ENCODE measurements at regions not wholly inside any gene's neighbourhood (a gene's known extent, or its start where the extent isn't known, plus 50 kb on each side); places are given as distances from the start of the nearest gene placed in this dataset.

DNA sequence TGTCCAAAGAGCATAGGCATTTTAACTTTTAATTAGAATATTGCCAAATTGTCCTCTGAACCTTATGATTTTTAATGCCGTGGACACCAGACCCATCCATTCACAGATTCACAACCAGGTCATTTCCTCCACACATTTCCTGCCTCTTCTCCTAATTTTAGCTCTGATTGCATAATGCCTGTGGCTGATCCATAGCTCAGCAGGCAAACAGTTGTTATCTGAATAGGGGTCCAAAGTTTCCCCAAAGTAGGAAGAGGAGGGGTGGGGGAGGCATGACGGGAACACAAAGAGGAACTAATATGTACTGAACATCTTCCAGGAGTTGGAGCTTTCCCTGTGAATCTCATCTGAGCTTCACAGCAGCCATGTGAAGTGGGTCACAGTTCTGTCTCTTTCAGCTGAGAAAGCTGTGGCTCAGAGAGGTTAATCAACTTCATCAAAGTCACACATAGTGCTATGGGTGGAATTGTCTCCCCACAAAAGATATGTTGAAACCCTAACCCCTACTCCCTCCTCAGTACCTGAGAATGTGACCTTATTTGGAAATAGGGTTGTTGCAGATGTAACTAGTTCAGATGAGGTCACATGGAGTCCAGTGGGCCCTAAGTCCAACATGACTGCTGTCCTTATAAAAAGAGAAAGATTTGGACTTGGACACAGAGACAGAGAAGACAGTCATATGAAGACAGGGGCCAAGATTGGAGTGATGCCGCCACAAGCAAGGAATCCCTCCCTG lies 106.7 kb upstream of the AGBL1 start:
- Mint-ChIP-seq H3K4me3 (no peak overlapping the region), H3K9me3 (peaks cover 7% of the 10 kb centered on the region), H3K36me3 (ENCODE audit: low read depth) (no peaks in the 10 kb centered on the region), H3K27me3 (ENCODE audit: low read depth) (peaks cover 4% of the 10 kb centered on the region), H3K27ac (no peak overlapping the region), H3K4me1 (ENCODE audit: low read depth) (no peaks in the 10 kb centered on the region)

DNA sequence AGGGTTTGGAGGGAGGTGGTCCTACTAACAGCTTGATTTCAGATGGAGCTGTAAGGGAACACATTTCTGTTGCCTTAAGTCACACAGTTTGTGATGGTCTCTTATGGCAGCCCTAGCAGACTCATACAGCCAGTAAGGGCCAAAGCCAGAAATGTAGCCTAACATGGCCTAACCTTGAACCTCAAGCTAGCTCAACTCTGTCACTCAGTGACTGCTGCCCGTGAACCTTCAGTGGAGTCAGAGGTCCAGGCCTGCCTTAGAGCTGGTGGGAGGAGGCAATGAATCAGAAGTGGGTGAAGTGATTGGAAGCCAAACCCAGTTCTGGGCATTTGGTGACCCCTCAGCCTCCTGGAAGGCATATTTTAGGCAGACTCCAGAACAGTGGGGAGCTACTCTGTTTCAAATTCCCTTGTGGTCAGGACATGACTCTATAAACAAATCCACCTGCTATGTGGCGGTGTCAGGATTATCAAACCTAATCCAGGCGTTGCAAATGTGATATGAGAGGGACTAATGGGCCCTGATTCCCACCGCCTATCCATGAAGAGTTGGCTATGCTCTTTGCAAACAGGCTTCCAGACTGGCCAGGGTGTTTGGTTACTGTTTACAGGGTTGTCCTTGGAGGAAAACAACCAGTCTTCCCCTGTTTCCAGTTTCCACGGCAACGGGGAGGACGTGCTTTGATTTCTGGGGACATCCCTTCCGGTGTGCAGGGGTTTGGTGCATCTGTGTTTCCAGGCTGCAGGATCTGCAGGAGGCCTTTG lies 105.9 kb upstream of the AGBL1 start:
- Mint-ChIP-seq H3K4me1 (ENCODE audit: low read depth) (no peaks in the 10 kb centered on the region), H3K9me3 (peaks cover 7% of the 10 kb centered on the region), H3K4me3 (no peak overlapping the region), H3K27ac (no peak overlapping the region), H3K27me3 (ENCODE audit: low read depth) (peaks cover 4% of the 10 kb centered on the region), H3K36me3 (ENCODE audit: low read depth) (no peaks in the 10 kb centered on the region)

DNA sequence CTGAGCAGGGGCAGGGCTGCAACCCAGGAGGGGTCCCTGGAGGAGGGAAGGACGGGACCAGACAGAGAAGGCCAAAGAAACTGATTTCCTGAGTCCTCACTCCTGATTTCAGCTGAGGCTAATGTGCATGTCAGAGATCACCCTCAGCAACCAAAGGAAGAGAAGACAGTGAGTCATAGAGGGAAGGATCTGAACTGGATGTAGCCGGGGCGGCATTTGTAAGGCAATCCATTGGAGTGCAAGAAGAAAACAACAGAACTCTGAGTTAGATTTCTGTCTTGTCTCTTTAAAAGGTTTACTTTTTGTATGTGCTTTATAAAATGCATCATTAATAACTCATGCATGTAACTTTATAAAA lies 105.3 kb upstream of the AGBL1 start:
- H3K36me3 Mint-ChIP-seq (ENCODE audit: low read depth) = no peaks in the 10 kb centered on the region
- H3K27me3 Mint-ChIP-seq (ENCODE audit: low read depth) = peaks cover 4% of the 10 kb centered on the region
- no peak overlapping the region for H3K27ac Mint-ChIP-seq
- no peak overlapping the region for H3K4me3 Mint-ChIP-seq
- H3K4me1 Mint-ChIP-seq (ENCODE audit: low read depth) = no peaks in the 10 kb centered on the region
- H3K9me3 Mint-ChIP-seq = peaks cover 7% of the 10 kb centered on the region

DNA sequence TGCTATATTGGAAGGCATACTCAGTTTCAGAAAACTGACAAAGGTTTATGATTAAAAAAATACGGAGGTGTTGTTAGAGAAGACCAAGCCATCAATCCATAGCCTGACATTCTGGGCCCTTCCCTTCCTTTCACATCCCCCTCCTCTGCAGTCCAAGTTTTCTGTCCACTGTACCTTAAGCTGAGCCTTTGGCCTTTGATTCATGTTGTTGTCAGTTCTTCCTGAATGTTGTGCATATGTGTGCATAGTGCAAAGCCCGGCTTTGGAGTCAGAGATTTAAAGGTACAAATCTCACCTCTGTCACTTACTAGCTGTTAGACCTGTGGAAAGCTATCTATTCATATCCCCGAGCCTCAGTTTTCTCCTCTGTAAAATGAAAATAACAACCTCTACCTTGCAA lies 104.9 kb upstream of the AGBL1 start:
- Mint-ChIP-seq H3K4me3 (no peak overlapping the region), H3K4me1 (ENCODE audit: low read depth) (no peaks in the 10 kb centered on the region), H3K27me3 (ENCODE audit: low read depth) (peaks cover 4% of the 10 kb centered on the region), H3K9me3 (peaks cover 7% of the 10 kb centered on the region), H3K36me3 (ENCODE audit: low read depth) (no peaks in the 10 kb centered on the region), H3K27ac (no peak overlapping the region)

DNA sequence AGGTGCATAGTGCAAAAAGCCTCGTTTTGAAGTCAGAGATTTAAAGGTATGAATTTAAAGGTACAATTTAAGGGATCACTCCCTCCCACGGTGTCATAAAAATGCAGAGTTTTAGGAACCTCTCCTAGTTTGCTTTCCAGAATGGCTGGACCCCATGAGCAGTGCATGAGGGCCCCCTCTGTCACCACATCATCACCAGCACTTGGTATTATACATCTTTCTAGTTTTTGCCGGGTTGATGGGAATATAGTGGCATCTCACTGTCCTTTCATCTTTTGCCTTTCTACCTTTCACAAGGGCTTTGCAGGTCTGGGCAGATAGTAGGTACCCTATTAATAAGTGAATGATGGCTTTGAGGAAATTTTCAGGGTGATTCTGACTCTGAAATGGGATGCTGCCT lies 103.6 kb upstream of the AGBL1 start:
- H3K4me3 Mint-ChIP-seq = no peak overlapping the region
- peaks cover 7% of the 10 kb centered on the region for H3K9me3 Mint-ChIP-seq
- peaks cover 4% of the 10 kb centered on the region for H3K27me3 Mint-ChIP-seq (ENCODE audit: low read depth)
- no peaks in the 10 kb centered on the region for H3K4me1 Mint-ChIP-seq (ENCODE audit: low read depth)
- H3K27ac Mint-ChIP-seq = no peak overlapping the region
- H3K36me3 Mint-ChIP-seq (ENCODE audit: low read depth) = no peaks in the 10 kb centered on the region

DNA sequence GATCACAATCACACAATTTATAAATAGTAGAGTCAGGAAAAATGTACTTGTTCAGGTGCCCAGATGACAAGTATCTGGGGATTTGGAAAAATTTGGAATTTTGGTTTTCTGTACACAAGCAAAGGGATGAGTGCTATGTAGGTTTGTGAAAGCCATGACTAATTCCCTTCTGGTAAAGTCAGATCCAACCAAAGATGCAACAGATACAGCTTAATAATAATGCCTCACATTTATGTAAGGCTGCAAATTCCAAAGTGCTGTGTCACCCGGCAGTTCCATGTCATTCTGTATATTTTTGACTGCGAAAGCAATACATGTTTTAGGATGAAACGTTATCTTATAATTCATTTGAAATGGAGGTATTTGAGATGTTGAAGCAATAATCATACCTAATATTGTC lies 102.7 kb upstream of the AGBL1 start:
- Mint-ChIP-seq H3K9me3 (peaks cover 7% of the 10 kb centered on the region), H3K27ac (no peak overlapping the region), H3K4me3 (no peak overlapping the region), H3K4me1 (ENCODE audit: low read depth) (no peaks in the 10 kb centered on the region), H3K36me3 (ENCODE audit: low read depth) (no peaks in the 10 kb centered on the region), H3K27me3 (ENCODE audit: low read depth) (peaks cover 1% of the 10 kb centered on the region)

DNA sequence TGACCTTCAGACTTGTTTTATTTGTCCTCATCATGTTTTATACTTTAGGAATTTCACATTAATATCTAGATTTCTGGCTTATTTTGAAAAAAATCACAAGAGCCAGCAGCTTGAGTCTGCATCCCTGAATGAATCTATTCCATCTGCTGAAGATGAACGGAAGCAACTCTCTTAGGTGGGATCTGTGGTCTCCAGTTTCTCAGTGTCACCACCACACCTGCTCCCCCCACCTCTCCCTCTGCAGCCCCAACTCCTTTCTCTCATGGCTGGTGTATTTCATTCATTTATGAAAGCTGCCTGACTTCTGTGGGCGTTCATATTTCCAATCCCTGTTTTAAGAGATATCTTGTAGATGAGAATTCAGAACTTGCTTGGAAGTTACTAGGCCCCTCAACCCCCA lies 102.1 kb upstream of the AGBL1 start:
- H3K27ac Mint-ChIP-seq = no peak overlapping the region
- H3K9me3 Mint-ChIP-seq = peaks cover 11% of the 10 kb centered on the region
- H3K27me3 Mint-ChIP-seq (ENCODE audit: low read depth) = no peaks in the 10 kb centered on the region
- no peaks in the 10 kb centered on the region for H3K36me3 Mint-ChIP-seq (ENCODE audit: low read depth)
- H3K4me1 Mint-ChIP-seq (ENCODE audit: low read depth) = no peaks in the 10 kb centered on the region
- no peak overlapping the region for H3K4me3 Mint-ChIP-seq

DNA sequence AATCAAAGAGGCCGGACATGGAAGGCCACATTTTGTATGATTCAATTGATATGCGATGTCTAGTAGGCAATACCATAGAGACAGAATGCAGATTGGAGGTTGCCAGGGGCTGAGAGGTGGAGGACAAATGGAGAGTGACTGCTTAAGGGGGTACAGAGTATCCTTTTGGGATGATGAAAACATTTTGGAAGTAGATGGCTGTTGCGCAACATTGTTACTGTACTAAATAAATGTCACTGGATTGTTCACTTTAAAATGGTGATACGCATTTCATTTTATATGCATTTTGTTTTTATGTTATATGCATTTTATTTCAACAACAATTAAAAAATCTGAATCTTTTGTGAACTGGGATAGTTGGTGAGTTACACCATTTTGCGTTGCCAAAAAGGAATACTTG lies 99.7 kb upstream of the AGBL1 start:
- Mint-ChIP-seq H3K9me3 (peaks cover 11% of the 10 kb centered on the region), H3K4me1 (ENCODE audit: low read depth) (no peaks in the 10 kb centered on the region), H3K27ac (no peak overlapping the region), H3K27me3 (ENCODE audit: low read depth) (no peaks in the 10 kb centered on the region), H3K4me3 (no peak overlapping the region), H3K36me3 (ENCODE audit: low read depth) (no peaks in the 10 kb centered on the region)

DNA sequence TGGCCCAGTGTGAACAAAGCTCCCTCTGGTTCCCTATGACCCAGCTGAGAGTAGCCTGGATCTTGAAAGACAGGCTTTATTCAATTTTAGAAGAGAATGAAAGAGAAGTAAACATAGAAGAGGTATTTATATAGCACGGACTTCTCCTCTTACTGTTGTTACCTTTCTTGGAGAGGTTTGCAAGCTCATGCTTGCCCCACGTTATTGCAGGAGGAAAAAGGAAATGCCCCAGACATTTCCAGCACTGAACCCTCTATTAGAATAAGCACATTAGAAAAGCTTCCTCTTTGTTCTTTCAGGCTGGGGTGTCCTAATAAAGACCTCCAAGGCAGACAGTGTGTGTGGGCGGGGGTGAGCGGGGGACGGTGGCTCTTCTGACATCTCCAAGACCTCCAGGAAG lies 98.7 kb upstream of the AGBL1 start:
- Mint-ChIP-seq H3K4me1 (ENCODE audit: low read depth) (no peaks in the 10 kb centered on the region), H3K4me3 (no peak overlapping the region)

DNA sequence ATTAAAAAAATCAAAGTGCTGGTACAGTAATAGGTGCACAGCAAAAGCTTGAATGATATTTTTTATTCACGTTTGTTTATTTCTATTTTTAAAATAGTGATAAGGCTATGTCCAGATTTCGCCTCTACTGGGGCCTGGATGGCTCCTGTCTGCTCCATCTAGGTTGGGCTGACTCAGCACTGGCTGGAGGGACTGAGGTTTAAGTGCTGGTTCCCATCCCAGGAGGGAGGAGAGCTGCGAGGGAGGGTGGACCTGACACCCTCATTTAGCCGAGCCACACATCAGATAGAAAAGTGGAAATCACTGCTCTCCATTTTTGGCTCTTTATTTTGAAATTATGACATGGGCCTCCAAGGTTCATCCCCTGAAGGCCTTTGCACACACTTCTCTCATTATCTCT lies 95.4 kb upstream of the AGBL1 start:
- Mint-ChIP-seq H3K27ac (no peak overlapping the region), H3K36me3 (ENCODE audit: low read depth) (no peaks in the 10 kb centered on the region), H3K4me3 (no peak overlapping the region), H3K27me3 (ENCODE audit: low read depth) (no peaks in the 10 kb centered on the region), H3K9me3 (peaks cover 4% of the 10 kb centered on the region), H3K4me1 (ENCODE audit: low read depth) (no peaks in the 10 kb centered on the region)

More for the DNA sequence above, 98.7 kb upstream of the AGBL1 start:
- Mint-ChIP-seq H3K27ac (no peak overlapping the region), H3K27me3 (ENCODE audit: low read depth) (no peaks in the 10 kb centered on the region), H3K36me3 (ENCODE audit: low read depth) (no peaks in the 10 kb centered on the region), H3K9me3 (peaks cover 9% of the 10 kb centered on the region)

DNA sequence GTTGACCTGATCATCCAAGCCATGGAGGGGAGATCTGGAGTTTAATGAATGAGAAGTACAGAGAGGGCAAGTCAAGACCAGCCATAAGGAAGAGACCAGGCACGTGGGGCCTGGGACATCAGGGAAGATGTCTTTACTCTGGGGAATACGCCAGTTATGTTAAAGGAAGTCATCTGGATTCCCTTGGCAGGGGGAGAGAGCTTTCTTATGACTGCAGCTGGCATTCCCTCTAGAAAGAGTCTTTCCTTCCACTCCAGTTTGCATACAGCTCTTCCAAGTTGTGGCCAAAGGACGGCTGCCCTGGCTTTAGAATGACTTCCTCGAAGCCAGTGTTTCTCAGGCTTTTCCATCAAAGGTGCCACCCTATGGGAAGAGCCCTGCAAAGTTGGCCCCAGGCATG lies 93.6 kb upstream of the AGBL1 start:
- no peak overlapping the region for H3K27ac Mint-ChIP-seq
- no peaks in the 10 kb centered on the region for H3K27me3 Mint-ChIP-seq (ENCODE audit: low read depth)
- peaks cover 4% of the 10 kb centered on the region for H3K9me3 Mint-ChIP-seq
- H3K36me3 Mint-ChIP-seq (ENCODE audit: low read depth) = no peaks in the 10 kb centered on the region
- H3K4me3 Mint-ChIP-seq = no peak overlapping the region
- H3K4me1 Mint-ChIP-seq (ENCODE audit: low read depth) = no peaks in the 10 kb centered on the region

DNA sequence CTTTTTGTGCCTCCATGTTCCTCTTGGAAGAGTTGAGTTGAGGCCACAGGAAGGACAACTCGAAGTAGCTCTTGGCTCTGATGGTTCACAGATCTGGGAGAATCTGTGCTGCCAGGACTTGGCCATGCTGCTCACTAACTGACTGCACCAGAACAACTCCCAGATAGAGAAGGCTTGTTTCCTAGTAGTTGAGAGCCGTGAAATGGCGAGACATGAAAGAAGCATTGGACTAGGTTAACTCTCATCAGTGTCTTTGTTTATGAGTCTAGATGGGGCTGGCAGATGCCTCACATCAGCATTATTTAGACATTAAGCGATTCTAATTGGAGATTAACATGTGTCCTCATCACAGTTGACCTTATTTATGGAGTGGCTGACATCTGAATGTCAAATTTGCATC lies 92.9 kb upstream of the AGBL1 start:
- Mint-ChIP-seq H3K4me3 (no peak overlapping the region), H3K4me1 (ENCODE audit: low read depth) (no peaks in the 10 kb centered on the region), H3K27me3 (ENCODE audit: low read depth) (no peaks in the 10 kb centered on the region), H3K9me3 (peaks cover 4% of the 10 kb centered on the region), H3K27ac (no peak overlapping the region), H3K36me3 (ENCODE audit: low read depth) (no peaks in the 10 kb centered on the region)

DNA sequence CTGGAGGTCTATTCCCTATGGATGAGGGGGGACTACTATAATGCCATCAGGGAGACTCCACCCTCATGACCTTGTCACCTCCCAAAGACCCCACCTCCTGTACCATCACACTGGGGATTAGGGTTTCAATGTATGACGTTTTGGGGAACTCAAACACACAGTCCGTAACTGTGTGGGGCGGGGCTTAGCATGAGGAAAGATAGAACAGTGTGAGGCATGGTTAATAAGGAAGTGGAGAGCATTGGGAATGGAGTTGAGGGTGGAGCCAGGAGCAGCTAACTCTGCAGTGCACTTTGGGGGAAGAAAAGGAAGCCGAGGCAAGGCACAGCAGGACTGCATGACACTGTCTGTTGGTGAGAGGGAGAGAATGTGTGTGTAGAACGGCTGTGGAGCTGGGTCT lies 90.9 kb upstream of the AGBL1 start:
- H3K27me3 Mint-ChIP-seq (ENCODE audit: low read depth) = no peaks in the 10 kb centered on the region
- no peaks in the 10 kb centered on the region for H3K4me1 Mint-ChIP-seq (ENCODE audit: low read depth)
- H3K36me3 Mint-ChIP-seq (ENCODE audit: low read depth) = no peaks in the 10 kb centered on the region
- no peak overlapping the region for H3K27ac Mint-ChIP-seq
- no peaks in the 10 kb centered on the region for H3K9me3 Mint-ChIP-seq
- H3K4me3 Mint-ChIP-seq = no peak overlapping the region

DNA sequence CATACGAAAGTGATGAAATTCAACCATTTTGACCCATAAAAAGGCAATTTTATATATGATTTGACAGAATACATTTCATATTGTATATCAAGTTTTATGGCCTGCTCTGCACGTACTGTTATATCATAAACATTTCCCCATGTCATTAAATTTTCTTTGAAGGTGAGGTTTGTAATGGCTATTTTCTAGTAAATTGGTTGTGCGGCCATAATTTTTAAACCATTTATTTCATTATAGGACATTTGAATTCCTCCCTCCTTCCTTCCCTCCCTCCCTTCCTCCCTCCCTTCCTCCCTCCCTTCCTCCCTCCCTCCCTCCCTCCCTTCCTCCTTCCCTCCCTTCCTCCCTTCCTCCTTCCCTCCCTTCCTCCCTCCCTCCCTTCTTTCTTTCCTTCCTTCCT lies 87.4 kb upstream of the AGBL1 start:
- H3K4me3 Mint-ChIP-seq = no peak overlapping the region
- H3K27ac Mint-ChIP-seq = no peak overlapping the region
- no peaks in the 10 kb centered on the region for H3K36me3 Mint-ChIP-seq (ENCODE audit: low read depth)
- no peaks in the 10 kb centered on the region for H3K9me3 Mint-ChIP-seq
- no peaks in the 10 kb centered on the region for H3K4me1 Mint-ChIP-seq (ENCODE audit: low read depth)
- no peaks in the 10 kb centered on the region for H3K27me3 Mint-ChIP-seq (ENCODE audit: low read depth)

DNA sequence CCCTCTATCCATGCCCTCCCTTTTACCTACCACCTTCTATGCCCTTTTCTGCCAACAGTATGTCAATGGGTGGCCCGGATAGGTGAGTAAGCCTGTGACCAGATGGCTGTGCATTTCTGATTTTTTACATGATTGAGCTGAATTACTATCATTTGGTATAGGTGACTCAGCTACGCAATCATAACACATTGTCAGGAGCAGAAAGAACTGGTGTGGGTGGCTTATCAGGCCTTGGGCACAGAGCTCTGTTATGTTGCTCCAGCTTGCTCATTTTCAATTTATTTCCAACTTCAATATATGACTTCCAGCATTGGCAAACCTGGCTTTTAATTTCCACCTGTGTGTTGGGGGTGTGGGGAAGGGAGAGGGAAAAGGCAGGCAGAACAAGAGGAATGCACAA lies 86.6 kb upstream of the AGBL1 start:
- Mint-ChIP-seq H3K36me3 (ENCODE audit: low read depth) (no peaks in the 10 kb centered on the region), H3K4me1 (ENCODE audit: low read depth) (no peaks in the 10 kb centered on the region), H3K27ac (no peak overlapping the region), H3K4me3 (no peak overlapping the region), H3K9me3 (no peaks in the 10 kb centered on the region), H3K27me3 (ENCODE audit: low read depth) (no peaks in the 10 kb centered on the region)

Measured in T-helper 1 cell treated with Interleukin-12 subunit alpha and Interleukin-12 subunit beta and Interleukin-4 antibody, amounts not matched to agents 30 μg/mL and 1 μg/mL, for 36 hours (primary cell).